CD4-positive, alpha-beta memory T cell (primary cell): ENCODE measurements at regions not wholly inside any gene's neighbourhood (a gene's known extent, or its start where the extent isn't known, plus 50 kb on each side); places are given as distances from the start of the nearest gene placed in this dataset.
"Not testable (repeated sequence)": the region's sequence is repeated elsewhere in the genome, so short reads cannot be mapped to it uniquely, and the experiment has no call there.

Source experiments
- CTCF ChIA-PET: fragments of 350-600 bp; sonication (Branson Sonifier 250); formaldehyde crosslinking; loops from one replicate; lab custom pipeline; 2021; ENCODE audit warnings: inconsistent platforms; ENCODE audit not compliant: partially characterized antibody; lab: Charles Lee
- POLR2A ChIA-PET: fragments of 350-600 bp; sonication (Branson Sonifier 250); formaldehyde crosslinking; loops from one replicate; lab custom pipeline; 2021; ENCODE audit not compliant: partially characterized antibody; lab: Charles Lee
- DNase-seq, 5 donors: peaks; one replicate each; pipeline versions ENCODE4 v3.0.0 to v3.0.0-alpha.2; 2020 to 2022; ENCODE audit warnings: mixed read lengths in 1 of 5
- H3K27ac ChIP-seq: one replicate; pipeline ENCODE4 v1.7.0; 2013; ENCODE audit warnings: low read depth, low read length
- H3K27me3 ChIP-seq: 2 replicates; pipeline ENCODE4 v1.7.0; 2013; ENCODE audit warnings: mild to moderate bottlenecking, low read length, moderate library complexity; ENCODE audit not compliant: insufficient read depth
- H3K36me3 ChIP-seq: 2 replicates; pipeline ENCODE4 v1.7.0; 2013; ENCODE audit warnings: mild to moderate bottlenecking, low read length, moderate library complexity; ENCODE audit not compliant: insufficient read depth
- H3K4me1 ChIP-seq: 2 replicates; pipeline ENCODE4 v1.7.0; 2013; ENCODE audit warnings: mild to moderate bottlenecking, low read length, moderate library complexity; ENCODE audit not compliant: insufficient read depth
- H3K4me3 ChIP-seq, 2 donors: one replicate each; pipeline ENCODE4 v1.7.0; 2013; ENCODE audit warnings: low read length in 2 of 2, mild to moderate bottlenecking in 1 of 2
- H3K9me3 ChIP-seq, 2 donors: one replicate each; pipeline ENCODE4 v1.7.0; 2013; ENCODE audit warnings: low read length in 2 of 2, control low read depth in 1 of 2; ENCODE audit not compliant: control insufficient read depth in 1 of 2
- H3K27ac Mint-ChIP-seq, 7 donors: one replicate each; pipeline ENCODE4 v1.8.0; 2020 to 2021; ENCODE audit warnings: mixed read lengths in 7 of 7, mild to moderate bottlenecking in 6 of 7, inconsistent platforms in 3 of 7, moderate library complexity in 3 of 7
- H3K27me3 Mint-ChIP-seq, 2 donors: one replicate each; pipeline ENCODE4 v1.8.0; 2020 to 2021; ENCODE audit warnings: mixed read lengths in 2 of 2
- H3K36me3 Mint-ChIP-seq, 2 donors: one replicate each; pipeline ENCODE4 v1.8.0; 2020 to 2021; ENCODE audit warnings: mixed read lengths in 2 of 2, inconsistent platforms in 1 of 2, mild to moderate bottlenecking in 1 of 2
- H3K4me1 Mint-ChIP-seq, 4 donors: one replicate each; pipeline ENCODE4 v1.8.0; 2020 to 2021; ENCODE audit warnings: mixed read lengths in 4 of 4, mild to moderate bottlenecking in 1 of 4
- H3K4me3 Mint-ChIP-seq, 8 donors: one replicate each; pipeline ENCODE4 v1.8.0; 2020 to 2021; ENCODE audit warnings: mixed read lengths in 8 of 8, mild to moderate bottlenecking in 7 of 8, moderate library complexity in 6 of 8, inconsistent platforms in 3 of 8
- H3K9me3 Mint-ChIP-seq, 8 donors: one replicate each; pipeline ENCODE4 v1.8.0; 2020 to 2021; ENCODE audit warnings: mixed read lengths in 8 of 8, mild to moderate bottlenecking in 5 of 8, inconsistent platforms in 3 of 8, moderate library complexity in 1 of 8
- intact Hi-C: fragments of 100-400 bp; cut with micrococcal nuclease; formaldehyde crosslinking; loops from one replicate; pipeline ENCODE4 v1.15.1; 2023

- Histone ChIP-seq H3K4me3 (no peak overlapping the region), H3K27ac (no peak overlapping the region), H3K27me3 (no peaks in the 10 kb centered on the region), H3K36me3 (no peaks in the 10 kb centered on the region), H3K4me1 (no peaks in the 10 kb centered on the region), H3K9me3 (no peaks in the 10 kb centered on the region)
- Mint-ChIP-seq H3K4me1 (no peaks in the 10 kb centered on the region), H3K36me3 (no peaks in the 10 kb centered on the region), H3K9me3 (peaks cover 0 to 16% (median 8%) of the 10 kb centered on the region in 8 donors), H3K27ac (no peak overlapping the region), H3K27me3 (no peaks in the 10 kb centered on the region), H3K4me3 (no peak overlapping the region)
- intact Hi-C loops, result no loop called here
- no peak for DNase-seq
- ChIA-PET CTCF (no interaction called here), POLR2A (no interaction called here)
These were observed 1176.2 kb upstream of the IGFBP7 start for GRCh38 chr4:58286335-58286734.

DNA sequence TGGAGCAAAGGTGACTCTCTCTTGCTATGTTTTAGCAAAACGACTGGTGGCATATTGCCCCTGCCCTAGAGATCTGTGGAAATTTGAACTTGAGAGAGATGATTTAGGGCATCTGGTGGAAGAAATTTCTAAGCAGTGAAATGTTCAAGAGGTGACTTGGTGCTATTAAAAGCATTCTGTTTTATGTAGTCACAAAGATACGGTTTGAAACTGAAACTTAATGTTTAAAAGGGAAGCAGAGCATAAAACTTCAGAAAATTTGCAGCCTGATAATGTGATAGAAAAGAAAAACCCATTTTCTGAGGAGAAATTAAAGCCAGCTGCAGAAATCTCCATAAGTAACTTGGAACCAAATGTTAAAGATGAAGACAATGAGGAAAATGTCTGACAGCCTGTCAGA lies 1170.7 kb upstream of the IGFBP7 start:
- DNase-seq, intact Hi-C loops, H3K36me3 ChIP-seq, H3K9me3 ChIP-seq, H3K4me1 ChIP-seq, H3K27ac Mint-ChIP-seq, CTCF ChIA-PET, H3K27me3 Mint-ChIP-seq, H3K27me3 ChIP-seq, H3K36me3 Mint-ChIP-seq, H3K4me3 ChIP-seq, H3K27ac ChIP-seq, H3K4me3 Mint-ChIP-seq, POLR2A ChIA-PET, H3K4me1 Mint-ChIP-seq: not testable (repeated sequence)
- peaks cover 0 to 12% (median 6%) of the 10 kb centered on the region in 8 donors for H3K9me3 Mint-ChIP-seq

DNA sequence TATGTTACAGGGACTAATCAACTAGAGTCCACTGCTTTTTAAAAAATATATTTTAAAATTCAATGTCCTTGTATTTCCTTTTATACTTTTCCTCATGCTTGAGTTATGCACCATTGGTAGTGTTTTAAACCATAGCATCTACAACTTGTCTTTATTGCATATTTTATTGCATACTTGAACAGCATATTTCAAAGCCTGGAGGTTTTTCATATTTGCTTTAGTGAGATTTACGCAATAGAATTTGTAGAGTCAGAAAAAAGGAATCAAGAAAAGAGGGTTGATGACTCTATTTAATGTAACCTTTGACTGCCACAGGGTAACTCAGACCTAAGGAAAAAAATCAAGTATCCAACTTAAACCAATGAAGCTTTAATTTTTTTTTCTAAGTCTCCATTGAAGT lies 1165.7 kb upstream of the IGFBP7 start:
- H3K9me3 Mint-ChIP-seq, result peaks cover 0 to 14% (median 8%) of the 10 kb centered on the region in 8 donors
- H3K4me1 Mint-ChIP-seq, result no peaks in the 10 kb centered on the region
- no peak overlapping the region for H3K27ac Mint-ChIP-seq
- H3K36me3 Mint-ChIP-seq, result no peaks in the 10 kb centered on the region
- Histone ChIP-seq H3K4me3 (no peak overlapping the region), H3K27ac (no peak overlapping the region), H3K27me3 (no peaks in the 10 kb centered on the region), H3K36me3 (no peaks in the 10 kb centered on the region), H3K9me3 (no peaks in the 10 kb centered on the region), H3K4me1 (no peaks in the 10 kb centered on the region)
- DNase-seq, result no peak
- CTCF ChIA-PET, result no interaction called here
- POLR2A ChIA-PET, result no interaction called here
- intact Hi-C loops, result no loop called here
- no peaks in the 10 kb centered on the region for H3K27me3 Mint-ChIP-seq
- H3K4me3 Mint-ChIP-seq, result no peak overlapping the region

GRCh38 chr4:58274553-58274952 lies 1164.4 kb upstream of the IGFBP7 start:
- Histone ChIP-seq H3K9me3 (no peaks in the 10 kb centered on the region), H3K36me3 (no peaks in the 10 kb centered on the region), H3K4me3 (no peak overlapping the region), H3K4me1 (no peaks in the 10 kb centered on the region), H3K27me3 (no peaks in the 10 kb centered on the region), H3K27ac (no peak overlapping the region)
- Mint-ChIP-seq H3K4me3 (no peak overlapping the region), H3K4me1 (no peaks in the 10 kb centered on the region), H3K27ac (no peak overlapping the region), H3K27me3 (no peaks in the 10 kb centered on the region), H3K9me3 (peaks cover 0 to 14% (median 10%) of the 10 kb centered on the region in 8 donors), H3K36me3 (no peaks in the 10 kb centered on the region)
- intact Hi-C loops, result no loop called here
- CTCF ChIA-PET, result no interaction called here
- DNase-seq, result no peak
- POLR2A ChIA-PET, result no interaction called here

DNA sequence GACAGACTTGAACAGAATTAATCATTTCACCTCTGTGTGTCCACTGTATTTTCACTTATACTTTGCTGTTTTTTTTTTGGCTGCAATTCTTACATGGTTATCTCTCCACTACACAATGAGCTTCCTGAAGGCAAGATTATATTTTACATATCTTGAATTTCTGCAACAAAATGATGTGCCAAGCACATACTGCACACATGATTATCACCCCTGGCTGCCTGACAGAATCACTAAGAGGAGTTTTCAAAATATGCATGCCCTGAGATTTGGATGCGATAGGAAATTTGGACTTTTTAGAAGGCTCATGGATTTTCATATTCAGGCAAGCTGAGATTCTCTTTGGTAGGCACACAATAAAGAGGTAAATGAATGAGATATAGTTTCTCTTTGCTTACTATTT lies 1162.1 kb upstream of the IGFBP7 start:
- POLR2A ChIA-PET, result no interaction called here
- CTCF ChIA-PET, result no interaction called here
- Histone ChIP-seq H3K4me1 (no peaks in the 10 kb centered on the region), H3K9me3 (no peaks in the 10 kb centered on the region), H3K36me3 (no peaks in the 10 kb centered on the region), H3K27ac (no peak overlapping the region), H3K4me3 (no peak overlapping the region), H3K27me3 (no peaks in the 10 kb centered on the region)
- H3K36me3 Mint-ChIP-seq, result no peaks in the 10 kb centered on the region
- no peak overlapping the region for H3K27ac Mint-ChIP-seq
- H3K27me3 Mint-ChIP-seq, result no peaks in the 10 kb centered on the region
- intact Hi-C loops, result no loop called here
- DNase-seq, result no peak
- H3K4me3 Mint-ChIP-seq, result no peak overlapping the region
- no peaks in the 10 kb centered on the region for H3K4me1 Mint-ChIP-seq
- peaks cover 0 to 22% (median 15%) of the 10 kb centered on the region in 8 donors for H3K9me3 Mint-ChIP-seq

- Histone ChIP-seq H3K27me3 (no peaks in the 10 kb centered on the region), H3K9me3 (no peaks in the 10 kb centered on the region), H3K36me3 (no peaks in the 10 kb centered on the region), H3K4me1 (no peaks in the 10 kb centered on the region), H3K4me3 (no peak overlapping the region), H3K27ac (no peak overlapping the region)
- ChIA-PET POLR2A (no interaction called here), CTCF (no interaction called here)
- intact Hi-C loops, result no loop called here
- Mint-ChIP-seq H3K36me3 (no peaks in the 10 kb centered on the region), H3K27ac (no peak overlapping the region), H3K27me3 (no peaks in the 10 kb centered on the region), H3K4me3 (no peak overlapping the region), H3K4me1 (no peaks in the 10 kb centered on the region), H3K9me3 (peaks cover 0 to 19% (median 9%) of the 10 kb centered on the region in 8 donors)
- no peak for DNase-seq
These were observed 1155.5 kb upstream of the IGFBP7 start for GRCh38 chr4:58265734-58266133.

DNA sequence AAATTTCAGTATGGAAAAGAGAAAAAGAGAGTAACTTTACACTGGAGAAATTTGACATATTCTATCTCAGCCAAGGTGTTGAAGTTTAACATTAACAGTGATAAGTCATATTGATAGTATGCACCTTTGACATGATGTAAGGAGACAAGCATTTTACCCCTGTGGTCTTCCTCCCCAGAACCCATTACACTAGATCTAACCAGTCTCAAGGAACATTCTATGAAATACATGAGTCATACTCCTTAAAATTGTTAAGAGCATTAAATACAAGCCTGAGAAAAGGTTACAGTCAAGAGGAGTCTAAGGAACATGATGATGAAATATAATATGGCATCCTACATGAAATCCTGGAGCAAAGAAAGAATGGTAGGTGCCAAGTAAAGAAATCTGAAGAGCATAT lies 1151.3 kb upstream of the IGFBP7 start:
- Histone ChIP-seq H3K4me3 (no peak overlapping the region), H3K27ac (no peak overlapping the region), H3K4me1 (no peaks in the 10 kb centered on the region), H3K27me3 (no peaks in the 10 kb centered on the region), H3K36me3 (no peaks in the 10 kb centered on the region), H3K9me3 (no peaks in the 10 kb centered on the region)
- peaks cover 0 to 15% (median 5%) of the 10 kb centered on the region in 8 donors for H3K9me3 Mint-ChIP-seq
- no peak overlapping the region for H3K27ac Mint-ChIP-seq
- no peak overlapping the region for H3K4me3 Mint-ChIP-seq
- ChIA-PET POLR2A (no interaction called here), CTCF (no interaction called here)
- no peak for DNase-seq
- no peaks in the 10 kb centered on the region for H3K27me3 Mint-ChIP-seq
- no peaks in the 10 kb centered on the region for H3K36me3 Mint-ChIP-seq
- no peaks in the 10 kb centered on the region for H3K4me1 Mint-ChIP-seq
- intact Hi-C loops, result no loop called here

DNA sequence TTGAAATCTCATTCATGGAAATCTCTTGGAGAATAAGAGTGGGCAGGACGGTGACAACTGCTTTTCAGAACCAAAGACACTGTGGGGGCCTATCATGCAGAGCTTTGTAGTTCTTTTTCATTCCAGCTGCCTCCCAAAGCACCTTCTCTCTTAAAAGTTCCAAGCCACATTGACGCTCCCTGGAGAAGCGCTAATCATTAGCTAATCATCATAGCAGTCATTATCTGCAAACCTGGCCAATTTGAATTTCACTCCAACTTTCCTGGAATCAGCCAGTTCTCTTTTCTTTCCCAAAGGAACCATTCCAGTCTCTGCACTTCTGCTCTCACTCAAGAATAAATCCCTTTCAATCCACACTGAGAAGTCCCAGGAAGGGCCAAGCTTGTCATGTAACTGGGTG lies 1144.1 kb upstream of the IGFBP7 start:
- H3K4me1 ChIP-seq, result no peaks in the 10 kb centered on the region
- intact Hi-C loops, result no loop called here
- POLR2A ChIA-PET, result no interaction called here
- CTCF ChIA-PET, result interaction anchor here (1.0 kb wide), 1 partner anchor 13 kb away, joined by 3 read pairs; no protein-coding TSS in a partner anchor
- Mint-ChIP-seq H3K4me3 (no peak overlapping the region), H3K27ac (no peak overlapping the region), H3K9me3 (peaks cover 0 to 15% (median 6%) of the 10 kb centered on the region in 8 donors), H3K4me1 (no peaks in the 10 kb centered on the region), H3K36me3 (no peaks in the 10 kb centered on the region), H3K27me3 (no peaks in the 10 kb centered on the region)
- H3K27ac ChIP-seq, result no peak overlapping the region
- H3K9me3 ChIP-seq, result peaks cover 0 to 3% of the 10 kb centered on the region in 2 donors
- no peaks in the 10 kb centered on the region for H3K36me3 ChIP-seq
- no peak for DNase-seq
- no peaks in the 10 kb centered on the region for H3K27me3 ChIP-seq
- no peak overlapping the region for H3K4me3 ChIP-seq
